GM21529 (cell line): ENCODE measurements at regions not wholly inside any gene's neighbourhood (a gene's known extent, or its start where the extent isn't known, plus 50 kb on each side); places are given as distances from the start of the nearest gene placed in this dataset.

Source experiments
- ATAC-seq: cut with Tn5 transposase; IDR thresholded peaks from one replicate; pipeline ENCODE4 v1.9.1; 2021; ENCODE audit not compliant: unreplicated experiment

- ATAC-seq = no peak
Observed at GRCh38 chr2:147649998-147650397, 194.8 kb upstream of the ACVR2A start.

GRCh38 chr2:147649286-147649685, 195.5 kb upstream of the ACVR2A start:
- ATAC-seq = no peak

DNA sequence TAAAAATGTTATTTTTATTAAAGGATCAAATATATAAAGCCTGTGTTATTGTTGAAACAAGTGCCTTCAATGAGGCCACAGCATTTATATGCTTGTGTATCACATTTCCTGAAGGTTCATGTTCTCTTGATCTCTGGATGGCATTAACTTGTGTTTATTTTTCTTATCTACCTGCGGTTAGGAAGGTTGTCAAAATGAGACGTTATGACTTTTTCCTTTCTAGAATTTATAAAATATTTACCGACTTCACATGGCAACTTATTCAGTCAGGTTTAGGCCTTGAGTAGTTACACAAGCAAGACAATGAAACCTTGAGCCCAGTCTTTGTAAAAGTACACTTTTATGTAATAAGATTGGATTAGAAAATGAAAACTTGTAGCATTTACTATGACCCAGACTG, 196.4 kb upstream of the ACVR2A start:
- ATAC-seq = no peak

DNA sequence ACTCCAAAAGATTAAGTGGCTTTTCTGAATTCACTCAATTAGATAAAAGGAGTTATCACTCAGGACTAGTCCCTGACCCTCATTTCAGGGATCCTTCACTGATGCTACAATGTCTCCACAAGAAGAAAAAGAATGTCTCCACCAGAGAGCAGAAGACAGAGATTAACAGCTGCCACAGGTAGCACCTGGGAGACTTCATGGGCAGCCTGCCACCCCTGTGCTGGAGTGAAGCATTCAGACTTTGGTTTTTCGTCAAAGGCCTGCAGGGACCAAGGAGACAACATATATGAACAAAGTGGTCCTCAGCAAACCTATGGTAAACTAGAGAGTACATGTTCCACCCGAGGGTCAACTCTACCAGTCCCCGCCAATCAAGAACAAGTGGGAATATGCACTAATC, 197.0 kb upstream of the ACVR2A start:
- no peak for ATAC-seq

DNA sequence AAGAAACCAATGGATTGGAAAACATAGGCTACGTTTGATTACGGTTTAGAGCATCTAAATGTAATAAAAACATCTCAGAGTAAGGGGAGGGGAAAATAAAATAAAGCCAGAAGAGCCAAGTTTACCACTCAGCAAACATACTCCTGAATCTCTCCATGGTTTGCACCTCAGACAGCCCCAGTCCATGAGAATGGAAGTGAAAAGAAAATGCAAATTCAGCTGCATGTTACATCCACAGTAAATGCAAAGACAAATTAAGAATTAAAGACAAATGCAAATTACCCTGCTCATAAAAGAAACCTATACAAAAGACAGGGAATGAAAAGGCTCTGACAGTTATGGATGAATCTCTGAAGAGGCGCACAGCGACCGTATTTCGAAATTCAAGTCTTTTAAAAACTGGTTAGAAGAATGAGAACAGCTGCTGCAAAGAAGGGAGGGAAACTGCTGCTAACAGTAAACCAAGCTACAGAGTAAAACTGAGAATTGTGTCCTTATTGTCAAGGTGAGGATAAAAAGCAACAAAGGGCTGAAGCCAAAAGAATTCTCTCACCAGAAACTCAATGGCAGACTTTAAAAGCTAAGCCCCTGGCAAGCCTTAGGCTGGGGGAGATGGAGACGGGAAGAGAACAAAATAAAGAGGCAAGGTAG, 197.9 kb upstream of the ACVR2A start:
- no peak for ATAC-seq

DNA sequence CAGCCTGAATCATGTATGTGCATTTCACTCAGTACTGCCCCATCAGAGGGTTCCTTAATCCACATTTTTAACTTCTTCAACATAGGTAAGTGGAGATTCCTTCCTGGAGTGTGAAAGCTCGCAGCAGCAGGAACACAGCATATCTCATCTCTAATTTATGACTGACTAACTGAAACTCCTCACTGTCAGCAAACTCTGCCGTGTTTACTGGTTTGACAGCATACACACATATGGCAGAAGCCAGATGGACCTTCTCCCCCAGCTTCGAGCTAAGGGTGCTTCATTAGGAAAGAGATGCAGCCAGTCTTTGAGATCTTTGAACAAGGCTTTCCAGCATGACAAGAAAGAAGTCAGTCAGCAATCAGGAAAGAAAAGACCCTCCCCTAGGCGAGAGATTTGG, 200.3 kb upstream of the ACVR2A start:
- no peak for ATAC-seq

DNA sequence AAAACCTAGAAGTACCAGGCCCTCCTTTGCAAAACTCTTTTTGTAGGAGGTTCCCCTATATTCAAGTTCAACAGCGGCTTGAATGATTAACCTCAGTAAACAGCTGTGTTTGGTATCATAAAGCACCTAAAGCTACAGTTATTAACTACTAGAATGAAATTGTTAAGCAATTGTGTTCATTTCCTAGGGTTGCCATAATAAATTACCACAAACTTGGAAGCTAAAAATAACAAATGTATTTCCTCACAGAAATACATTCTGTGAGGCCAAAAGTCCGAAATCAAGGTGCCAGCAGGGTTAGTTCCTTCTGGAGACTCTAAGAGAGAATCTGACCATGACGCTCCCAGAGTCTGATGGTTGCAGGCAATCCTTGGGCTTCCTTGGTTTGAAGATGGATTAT, 202.1 kb upstream of the ACVR2A start:
- no peak for ATAC-seq

- no peak for ATAC-seq
Observed at GRCh38 chr2:147641651-147642050, 203.2 kb upstream of the ACVR2A start.

- peak; percentile 78 for ATAC-seq
Observed at GRCh38 chr2:147639891-147640290, 204.9 kb upstream of the ACVR2A start.

GRCh38 chr2:147639386-147639785, 205.4 kb upstream of the ACVR2A start:
- ATAC-seq = no peak

DNA sequence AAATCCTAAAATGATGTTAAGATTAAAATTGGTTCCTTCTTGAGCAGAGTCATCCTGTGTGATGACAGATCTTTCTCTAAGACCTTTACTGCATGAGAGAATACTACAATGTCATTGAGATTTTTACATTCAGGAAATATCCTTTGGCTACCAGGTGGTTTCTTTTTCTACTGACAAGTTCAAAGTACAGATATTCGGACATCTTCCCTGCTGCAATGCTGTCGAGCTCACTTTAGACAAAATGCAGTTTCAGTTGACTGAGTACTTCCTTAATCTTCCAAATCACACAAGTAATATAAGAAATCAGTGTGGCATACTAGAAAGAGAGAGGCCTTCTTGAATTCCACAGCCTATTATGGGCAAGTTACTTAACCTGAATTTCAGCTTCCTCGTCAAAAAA, 207.9 kb upstream of the ACVR2A start:
- ATAC-seq = no peak

- no peak for ATAC-seq
Observed at GRCh38 chr2:147636238-147636882, 208.5 kb upstream of the ACVR2A start.

DNA sequence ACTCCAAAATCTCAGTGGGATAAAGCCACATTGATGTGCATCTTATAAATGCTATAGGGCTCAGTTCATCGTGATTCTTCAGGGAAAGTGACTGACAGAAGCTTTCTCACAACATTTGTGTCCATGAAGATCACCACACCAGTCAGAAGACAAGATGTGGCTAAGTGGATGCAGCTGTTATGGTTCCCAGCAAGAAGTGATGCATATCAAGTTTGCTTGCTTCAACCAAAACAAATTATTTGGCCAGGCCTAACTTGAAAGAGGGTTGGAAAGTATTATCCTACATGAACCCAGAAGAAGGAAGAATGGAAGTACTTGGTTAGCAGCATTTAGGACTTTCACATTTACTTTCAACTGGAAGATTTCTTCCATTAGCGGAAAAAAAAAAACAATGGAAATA, 210.0 kb upstream of the ACVR2A start:
- ATAC-seq = no peak

GRCh38 chr2:147632198-147632597, 212.6 kb upstream of the ACVR2A start:
- ATAC-seq = no peak

DNA sequence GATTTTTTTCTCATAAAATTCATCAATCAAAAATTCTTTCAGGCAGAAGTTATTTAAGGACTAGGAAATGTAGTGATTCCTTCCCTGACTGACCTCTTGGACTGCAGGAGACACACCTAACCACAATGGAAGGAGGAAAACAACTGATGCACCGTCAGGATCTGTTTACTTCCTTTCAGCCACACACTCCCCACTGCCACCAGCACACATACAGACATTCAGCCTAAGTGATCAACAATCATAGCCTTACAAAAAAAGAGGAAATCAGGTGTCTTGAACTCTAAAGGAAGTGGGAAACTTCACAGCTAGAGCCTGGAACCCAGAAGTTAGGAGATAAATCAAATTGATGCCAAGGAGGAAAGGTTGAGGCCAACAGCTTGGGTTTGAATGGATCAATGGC, 213.5 kb upstream of the ACVR2A start:
- ATAC-seq = no peak

- ATAC-seq = no peak
Observed at GRCh38 chr2:147630585-147630984, 214.2 kb upstream of the ACVR2A start.

- peak; percentile 63 for ATAC-seq
Observed at GRCh38 chr2:147628971-147629421, 215.8 kb upstream of the ACVR2A start.

- peak; percentile 98 for ATAC-seq
Observed at GRCh38 chr2:147623328-147623727, 221.5 kb upstream of the ACVR2A start.

DNA sequence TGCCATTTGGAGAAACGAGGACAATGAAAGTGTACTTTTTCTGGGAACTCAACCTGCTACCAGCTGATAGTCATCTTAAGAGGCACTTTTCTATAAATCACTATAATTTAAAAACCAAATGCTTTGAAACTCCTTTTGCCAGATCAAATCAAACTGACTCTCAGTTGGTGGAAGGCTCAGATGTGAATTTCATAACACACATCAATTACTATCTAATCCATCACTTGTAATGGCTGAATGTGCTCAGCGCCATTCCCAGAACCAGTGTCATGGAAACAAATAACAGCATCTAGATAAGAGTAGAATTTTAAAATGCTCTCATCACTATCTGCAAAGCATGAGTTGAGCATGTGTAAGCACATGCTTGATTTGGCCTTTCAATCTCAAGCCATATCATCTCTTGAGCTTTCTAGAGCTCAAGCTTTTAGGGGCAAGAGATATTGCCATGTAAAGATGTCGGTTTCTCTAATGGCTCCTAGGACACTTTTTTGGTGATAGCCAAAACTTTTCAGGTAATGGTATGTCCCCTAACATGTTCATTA, 223.1 kb upstream of the ACVR2A start:
- no peak for ATAC-seq

DNA sequence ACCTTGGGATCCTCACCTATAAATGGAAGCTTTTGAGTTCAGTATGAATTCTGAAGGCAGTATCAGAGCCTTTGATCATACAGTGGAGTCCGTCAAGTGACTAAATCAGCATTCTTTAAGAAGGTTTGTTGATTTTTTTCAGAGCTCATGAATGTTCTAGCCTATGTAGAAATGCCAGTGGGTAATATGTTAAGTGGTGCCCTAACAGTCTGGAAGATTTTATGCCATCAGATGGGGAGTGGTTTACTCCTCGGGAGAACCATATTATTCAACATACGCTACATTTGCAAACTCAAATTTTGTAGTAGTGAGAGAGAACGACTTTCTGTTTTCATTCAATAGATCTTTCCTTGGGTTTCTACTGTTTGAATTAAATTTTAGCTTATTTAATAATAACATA, 225.0 kb upstream of the ACVR2A start:
- ATAC-seq = no peak

- no peak for ATAC-seq
Observed at GRCh38 chr2:147615726-147616125, 229.1 kb upstream of the ACVR2A start.

DNA sequence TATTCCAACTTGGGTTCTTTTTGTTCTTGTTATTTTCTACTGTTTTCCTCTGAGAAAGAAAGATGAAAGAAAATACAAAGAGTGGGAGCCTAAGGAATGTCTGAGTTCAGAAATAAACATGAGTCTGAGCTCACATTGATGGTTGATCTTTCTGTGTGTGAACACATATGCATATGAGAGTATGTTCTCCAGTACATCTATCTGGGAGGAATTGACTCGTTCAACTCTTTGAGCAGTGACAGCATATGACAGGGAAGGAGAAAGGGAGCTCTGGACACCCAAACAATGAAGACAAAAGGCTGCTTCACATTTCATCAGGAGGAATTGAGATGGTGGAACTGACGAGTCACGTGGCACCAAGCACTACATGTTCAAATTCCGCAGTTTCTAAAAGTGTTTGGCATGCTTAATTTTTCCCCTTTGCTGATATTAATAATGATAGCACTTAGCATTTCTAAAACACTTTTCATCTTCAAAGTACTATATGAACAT, 229.8 kb upstream of the ACVR2A start:
- no peak for ATAC-seq
